ENCODE measurements at regions not wholly inside any gene's neighbourhood (a gene's known extent, or its start where the extent isn't known, plus 50 kb on each side); places are given as distances from the start of the nearest gene placed in this dataset.

GRCh38 chr3:182668541-182668940, 124.8 kb upstream of the ATP11B start:
- TF ChIP-seq, protein P1, sequence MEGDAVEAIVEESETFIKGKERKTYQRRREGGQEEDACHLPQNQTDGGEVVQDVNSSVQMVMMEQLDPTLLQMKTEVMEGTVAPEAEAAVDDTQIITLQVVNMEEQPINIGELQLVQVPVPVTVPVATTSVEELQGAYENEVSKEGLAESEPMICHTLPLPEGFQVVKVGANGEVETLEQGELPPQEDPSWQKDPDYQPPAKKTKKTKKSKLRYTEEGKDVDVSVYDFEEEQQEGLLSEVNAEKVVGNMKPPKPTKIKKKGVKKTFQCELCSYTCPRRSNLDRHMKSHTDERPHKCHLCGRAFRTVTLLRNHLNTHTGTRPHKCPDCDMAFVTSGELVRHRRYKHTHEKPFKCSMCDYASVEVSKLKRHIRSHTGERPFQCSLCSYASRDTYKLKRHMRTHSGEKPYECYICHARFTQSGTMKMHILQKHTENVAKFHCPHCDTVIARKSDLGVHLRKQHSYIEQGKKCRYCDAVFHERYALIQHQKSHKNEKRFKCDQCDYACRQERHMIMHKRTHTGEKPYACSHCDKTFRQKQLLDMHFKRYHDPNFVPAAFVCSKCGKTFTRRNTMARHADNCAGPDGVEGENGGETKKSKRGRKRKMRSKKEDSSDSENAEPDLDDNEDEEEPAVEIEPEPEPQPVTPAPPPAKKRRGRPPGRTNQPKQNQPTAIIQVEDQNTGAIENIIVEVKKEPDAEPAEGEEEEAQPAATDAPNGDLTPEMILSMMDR (IDR thresholded peaks at IDR 0.05; ENCODE audit: low read depth, low read length, missing input control) = no peak
- TF ChIP-seq JUND (IDR thresholded peaks at IDR 0.05) = no peak
- TF ChIP-seq GABPA (IDR thresholded peaks at IDR 0.05 in 1 of 2, conservative IDR thresholded peaks at IDR 0.05 in 1 of 2) = no peak
